ENCODE measurements at regions not wholly inside any gene's neighbourhood (a gene's known extent, or its start where the extent isn't known, plus 50 kb on each side); places are given as distances from the start of the nearest gene placed in this dataset.

DNA sequence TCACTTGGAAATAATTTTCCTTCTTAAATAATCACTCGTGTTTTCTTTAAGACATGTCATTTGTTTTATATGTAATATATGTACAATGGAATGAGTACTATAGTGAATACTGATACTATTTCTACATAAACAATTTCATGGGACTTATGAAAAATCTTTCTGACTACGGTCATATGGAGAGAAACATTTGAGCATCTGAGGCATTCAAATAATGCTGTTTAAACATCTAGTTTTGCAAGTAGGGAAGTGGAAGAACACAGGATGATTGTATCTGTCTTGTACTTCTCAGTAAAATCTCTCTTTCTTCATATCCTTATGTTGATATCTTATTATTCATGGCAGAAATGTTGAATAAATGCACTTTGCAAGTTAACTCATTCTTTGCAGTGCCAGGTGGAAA, 599.5 kb upstream of the KCNMB2 start:
- Mint-ChIP-seq H3K4me3 (no peak overlapping the region), H3K36me3 (ENCODE audit: insufficient read depth in 2 of 2) (no peaks in the 10 kb centered on the region), H3K27ac (no peak overlapping the region), H3K4me1 (ENCODE audit: low read depth) (no peaks in the 10 kb centered on the region), H3K27me3 (ENCODE audit: low read depth) (no peaks in the 10 kb centered on the region), H3K9me3 (no peaks in the 10 kb centered on the region)
- no peak for DNase-seq
- ATAC-seq (replicated peaks in 1 of 2), result no peak

GRCh38 chr3:177942911-177943310, 593.3 kb upstream of the KCNMB2 start:
- DNase-seq (no peak), ATAC-seq (replicated peaks in 1 of 2) (no peak)
- no peak overlapping the region for H3K4me3 Mint-ChIP-seq
- peaks cover 36% of the 10 kb centered on the region for H3K4me1 Mint-ChIP-seq (ENCODE audit: low read depth)
- peaks cover 4% of the 10 kb centered on the region in 2 donors for H3K9me3 Mint-ChIP-seq
- peaks cover 4 to 5% of the 10 kb centered on the region in 2 donors for H3K36me3 Mint-ChIP-seq (ENCODE audit: insufficient read depth in 2 of 2)
- no peak overlapping the region for H3K27ac Mint-ChIP-seq
- H3K27me3 Mint-ChIP-seq (ENCODE audit: low read depth), result no peaks in the 10 kb centered on the region

GRCh38 chr3:177944228-177944661, 592.0 kb upstream of the KCNMB2 start:
- peaks cover 36% of the 10 kb centered on the region for H3K4me1 Mint-ChIP-seq (ENCODE audit: low read depth)
- H3K27me3 Mint-ChIP-seq (ENCODE audit: low read depth), result no peaks in the 10 kb centered on the region
- H3K4me3 Mint-ChIP-seq, result peak overlapping the region; percentile 5 to 77
- H3K9me3 Mint-ChIP-seq, result peaks cover 4% of the 10 kb centered on the region in 2 donors
- H3K36me3 Mint-ChIP-seq (ENCODE audit: insufficient read depth in 2 of 2), result peaks cover 4 to 5% of the 10 kb centered on the region in 2 donors
- no peak for DNase-seq
- ATAC-seq (replicated peaks in 1 of 2), result peak; percentile 69 to 85
- H3K27ac Mint-ChIP-seq, result peak overlapping the region; percentile 90

- H3K4me3 Mint-ChIP-seq, result no peak overlapping the region
- H3K27ac Mint-ChIP-seq, result no peak overlapping the region
- ATAC-seq (replicated peaks in 1 of 2), result no peak
- H3K36me3 Mint-ChIP-seq (ENCODE audit: insufficient read depth in 2 of 2), result peaks cover 4 to 5% of the 10 kb centered on the region in 2 donors
- peaks cover 4% of the 10 kb centered on the region in 2 donors for H3K9me3 Mint-ChIP-seq
- H3K4me1 Mint-ChIP-seq (ENCODE audit: low read depth), result peaks cover 36% of the 10 kb centered on the region
- no peak for DNase-seq
- no peaks in the 10 kb centered on the region for H3K27me3 Mint-ChIP-seq (ENCODE audit: low read depth)
These were observed 590.2 kb upstream of the KCNMB2 start for GRCh38 chr3:177946048-177946447.

GRCh38 chr3:177946497-177946896, 589.7 kb upstream of the KCNMB2 start:
- peaks cover 4 to 5% of the 10 kb centered on the region in 2 donors for H3K36me3 Mint-ChIP-seq (ENCODE audit: insufficient read depth in 2 of 2)
- no peak for ATAC-seq (replicated peaks in 1 of 2)
- H3K4me1 Mint-ChIP-seq (ENCODE audit: low read depth), result peaks cover 36% of the 10 kb centered on the region
- peaks cover 4% of the 10 kb centered on the region in 2 donors for H3K9me3 Mint-ChIP-seq
- no peak for DNase-seq
- H3K27ac Mint-ChIP-seq, result no peak overlapping the region
- no peaks in the 10 kb centered on the region for H3K27me3 Mint-ChIP-seq (ENCODE audit: low read depth)
- H3K4me3 Mint-ChIP-seq, result no peak overlapping the region

DNA sequence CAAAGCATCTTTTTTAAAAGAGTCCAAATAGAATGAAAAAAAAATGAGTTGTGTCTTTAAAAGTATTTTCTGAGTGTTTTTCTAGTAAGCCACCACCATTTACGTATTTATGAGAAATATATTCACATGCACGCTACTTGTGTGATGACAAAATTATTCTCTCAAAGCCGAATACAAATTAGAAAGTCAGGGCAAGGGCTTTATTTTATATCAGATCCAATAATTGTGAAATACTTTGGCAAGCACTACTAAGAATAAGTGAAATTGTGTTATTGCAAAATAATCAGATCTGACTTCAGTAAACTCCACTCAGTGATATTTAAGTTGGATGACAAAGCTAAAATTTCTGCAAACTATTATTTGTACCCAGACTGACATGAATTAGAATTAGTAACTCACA, 589.3 kb upstream of the KCNMB2 start:
- Mint-ChIP-seq H3K9me3 (peaks cover 4% of the 10 kb centered on the region in 2 donors), H3K27me3 (ENCODE audit: low read depth) (no peaks in the 10 kb centered on the region), H3K27ac (no peak overlapping the region), H3K36me3 (ENCODE audit: insufficient read depth in 2 of 2) (peaks cover 4 to 5% of the 10 kb centered on the region in 2 donors), H3K4me3 (no peak overlapping the region), H3K4me1 (ENCODE audit: low read depth) (peaks cover 36% of the 10 kb centered on the region)
- ATAC-seq (replicated peaks in 1 of 2) (no peak), DNase-seq (no peak)

- H3K27ac Mint-ChIP-seq, result no peak overlapping the region
- no peaks in the 10 kb centered on the region for H3K27me3 Mint-ChIP-seq (ENCODE audit: low read depth)
- H3K9me3 Mint-ChIP-seq, result peaks cover 4% of the 10 kb centered on the region in 2 donors
- ATAC-seq (replicated peaks in 1 of 2) (no peak), DNase-seq (no peak)
- H3K4me3 Mint-ChIP-seq, result no peak overlapping the region
- H3K4me1 Mint-ChIP-seq (ENCODE audit: low read depth), result peaks cover 29% of the 10 kb centered on the region
- H3K36me3 Mint-ChIP-seq (ENCODE audit: insufficient read depth in 2 of 2), result peaks cover 4 to 5% of the 10 kb centered on the region in 2 donors
These were observed 588.3 kb upstream of the KCNMB2 start for GRCh38 chr3:177947901-177948300.

GRCh38 chr3:177948716-177949425, 587.4 kb upstream of the KCNMB2 start:
- peaks cover 3 to 6% of the 10 kb centered on the region in 2 donors for H3K9me3 Mint-ChIP-seq
- peaks cover 23% of the 10 kb centered on the region for H3K4me1 Mint-ChIP-seq (ENCODE audit: low read depth)
- peaks cover 4% of the 10 kb centered on the region in 2 donors for H3K36me3 Mint-ChIP-seq (ENCODE audit: insufficient read depth in 2 of 2)
- no peak overlapping the region for H3K4me3 Mint-ChIP-seq
- ATAC-seq (replicated peaks in 1 of 2) (no peak), DNase-seq (no peak)
- H3K27ac Mint-ChIP-seq, result no peak overlapping the region
- H3K27me3 Mint-ChIP-seq (ENCODE audit: low read depth), result no peaks in the 10 kb centered on the region

- Mint-ChIP-seq H3K36me3 (ENCODE audit: insufficient read depth in 2 of 2) (no peaks in the 10 kb centered on the region), H3K27ac (no peak overlapping the region), H3K27me3 (ENCODE audit: low read depth) (no peaks in the 10 kb centered on the region), H3K4me3 (no peak overlapping the region), H3K4me1 (ENCODE audit: low read depth) (no peaks in the 10 kb centered on the region), H3K9me3 (no peaks in the 10 kb centered on the region)
- ATAC-seq (replicated peaks in 1 of 2) (no peak), DNase-seq (no peak)
These were observed 577.0 kb upstream of the KCNMB2 start for GRCh38 chr3:177959188-177959587.

- no peaks in the 10 kb centered on the region for H3K36me3 Mint-ChIP-seq (ENCODE audit: insufficient read depth in 2 of 2)
- H3K4me1 Mint-ChIP-seq (ENCODE audit: low read depth), result no peaks in the 10 kb centered on the region
These were observed 576.2 kb upstream of the KCNMB2 start for GRCh38 chr3:177960014-177960413.

DNA sequence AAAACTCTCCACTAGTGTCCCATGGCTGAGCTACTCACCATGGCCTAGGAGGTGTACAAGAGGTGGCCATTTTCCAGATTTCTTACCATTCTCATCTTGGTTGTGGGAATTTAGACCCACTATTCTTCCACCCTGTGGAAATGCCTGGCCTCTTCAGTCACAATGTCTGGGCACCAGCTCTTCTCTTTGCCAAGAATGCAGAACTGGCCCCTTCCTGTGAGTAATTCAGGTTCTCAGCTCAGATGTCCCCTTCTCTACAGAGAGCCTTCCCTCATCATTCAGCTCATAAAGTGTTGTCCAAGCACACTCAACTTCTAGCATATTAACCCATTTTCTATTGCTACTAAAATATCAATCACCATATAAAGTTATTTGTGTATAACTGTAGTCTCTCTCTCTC, 575.5 kb upstream of the KCNMB2 start:
- DNase-seq, result no peak
- Mint-ChIP-seq H3K4me1 (ENCODE audit: low read depth) (no peaks in the 10 kb centered on the region), H3K27me3 (ENCODE audit: low read depth) (no peaks in the 10 kb centered on the region), H3K9me3 (peaks cover 0 to 3% of the 10 kb centered on the region in 2 donors), H3K36me3 (ENCODE audit: insufficient read depth in 2 of 2) (no peaks in the 10 kb centered on the region), H3K4me3 (no peak overlapping the region), H3K27ac (no peak overlapping the region)
- ATAC-seq (replicated peaks in 1 of 2), result no peak

More at GRCh38 chr3:177960014-177960413, 576.2 kb upstream of the KCNMB2 start:
- Mint-ChIP-seq H3K27me3 (ENCODE audit: low read depth) (no peaks in the 10 kb centered on the region), H3K27ac (no peak overlapping the region), H3K4me3 (no peak overlapping the region), H3K9me3 (peaks cover 0 to under 1% of the 10 kb centered on the region in 2 donors)
- DNase-seq (no peak), ATAC-seq (replicated peaks in 1 of 2) (no peak)

GRCh38 chr3:177961784-177962183, 574.5 kb upstream of the KCNMB2 start:
- Mint-ChIP-seq H3K4me3 (no peak overlapping the region), H3K27ac (no peak overlapping the region), H3K4me1 (ENCODE audit: low read depth) (no peaks in the 10 kb centered on the region), H3K9me3 (peaks cover 0 to 3% of the 10 kb centered on the region in 2 donors), H3K36me3 (ENCODE audit: insufficient read depth in 2 of 2) (no peaks in the 10 kb centered on the region), H3K27me3 (ENCODE audit: low read depth) (no peaks in the 10 kb centered on the region)
- no peak for DNase-seq
- no peak for ATAC-seq (replicated peaks in 1 of 2)

GRCh38 chr3:177966493-177966892, 569.7 kb upstream of the KCNMB2 start:
- Mint-ChIP-seq H3K27ac (no peak overlapping the region), H3K4me3 (no peak overlapping the region), H3K4me1 (ENCODE audit: low read depth) (no peaks in the 10 kb centered on the region), H3K36me3 (ENCODE audit: insufficient read depth in 2 of 2) (no peaks in the 10 kb centered on the region), H3K27me3 (ENCODE audit: low read depth) (no peaks in the 10 kb centered on the region), H3K9me3 (peaks cover 0 to 3% of the 10 kb centered on the region in 2 donors)
- DNase-seq, result no peak
- ATAC-seq (replicated peaks in 1 of 2), result no peak

DNA sequence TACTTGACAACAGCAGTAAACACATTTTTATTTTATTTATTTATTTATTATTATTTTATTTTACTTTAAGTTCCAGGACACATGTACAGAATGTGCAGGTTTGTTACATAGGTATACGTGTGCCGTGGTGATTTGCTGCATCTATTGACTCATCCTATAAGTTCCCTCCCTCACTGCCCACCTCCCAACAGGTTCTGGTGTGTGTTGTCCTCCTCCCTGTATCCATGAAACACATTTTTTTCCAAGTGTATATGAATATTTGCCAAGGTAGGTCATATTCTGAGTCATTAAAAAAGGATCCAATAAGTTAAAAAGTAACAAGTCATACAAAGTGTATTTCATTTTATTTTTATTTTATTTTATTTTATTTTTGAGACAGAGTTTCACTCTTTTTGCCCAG, 567.3 kb upstream of the KCNMB2 start:
- H3K4me3 Mint-ChIP-seq, result no peak overlapping the region
- no peaks in the 10 kb centered on the region for H3K4me1 Mint-ChIP-seq (ENCODE audit: low read depth)
- H3K27me3 Mint-ChIP-seq (ENCODE audit: low read depth), result no peaks in the 10 kb centered on the region
- DNase-seq (no peak), ATAC-seq (replicated peaks in 1 of 2) (no peak)
- H3K9me3 Mint-ChIP-seq, result peaks cover 0 to 3% of the 10 kb centered on the region in 2 donors
- no peaks in the 10 kb centered on the region for H3K36me3 Mint-ChIP-seq (ENCODE audit: insufficient read depth in 2 of 2)
- H3K27ac Mint-ChIP-seq, result no peak overlapping the region

Measured in activated T-cell treated with anti-CD3 and anti-CD28 coated beads, Interleukin-2, amount 50 U/mL, for 72 hours (primary cell).